Left renal pelvis (tissue), 4 donors: ENCODE measurements at regions not wholly inside any gene's neighbourhood (a gene's known extent, or its start where the extent isn't known, plus 50 kb on each side); places are given as distances from the start of the nearest gene placed in this dataset.
"Not testable (repeated sequence)": the region's sequence is repeated elsewhere in the genome, so short reads cannot be mapped to it uniquely, and the experiment has no call there.

ENCODE experiments used
- DNase-seq, 4 donors: peaks; one replicate each; pipeline ENCODE4 v3.0.0-alpha.2; 2013; ENCODE audit warnings: low read depth in 4 of 4, low spot score in 3 of 4

- DNase-seq = no peak
Observed at GRCh38 chr2:39839261-39839848, 60.3 kb upstream of the THUMPD2 start.

GRCh38 chr2:39838589-39838988 lies 59.5 kb upstream of the THUMPD2 start:
- no peak for DNase-seq

- DNase-seq = no peak
Observed at GRCh38 chr2:39837856-39838453, 58.9 kb upstream of the THUMPD2 start.

- no peak for DNase-seq
Observed at GRCh38 chr2:39836638-39837037, 57.6 kb upstream of the THUMPD2 start.

- no peak for DNase-seq
Observed at GRCh38 chr2:39834426-39834825, 55.4 kb upstream of the THUMPD2 start.

- DNase-seq = not testable (repeated sequence)
Observed at GRCh38 chr2:39830610-39831009, 51.6 kb upstream of the THUMPD2 start.
